H4 (cell line): ENCODE measurements at regions not wholly inside any gene's neighbourhood (a gene's known extent, or its start where the extent isn't known, plus 50 kb on each side); places are given as distances from the start of the nearest gene placed in this dataset.
"Not testable (repeated sequence)": the region's sequence is repeated elsewhere in the genome, so short reads cannot be mapped to it uniquely, and the experiment has no call there.

Source experiments
- DNase-seq: peaks from one replicate; pipeline ENCODE4 v3.0.0-alpha.2; 2015; ENCODE audit warnings: low spot score

DNA sequence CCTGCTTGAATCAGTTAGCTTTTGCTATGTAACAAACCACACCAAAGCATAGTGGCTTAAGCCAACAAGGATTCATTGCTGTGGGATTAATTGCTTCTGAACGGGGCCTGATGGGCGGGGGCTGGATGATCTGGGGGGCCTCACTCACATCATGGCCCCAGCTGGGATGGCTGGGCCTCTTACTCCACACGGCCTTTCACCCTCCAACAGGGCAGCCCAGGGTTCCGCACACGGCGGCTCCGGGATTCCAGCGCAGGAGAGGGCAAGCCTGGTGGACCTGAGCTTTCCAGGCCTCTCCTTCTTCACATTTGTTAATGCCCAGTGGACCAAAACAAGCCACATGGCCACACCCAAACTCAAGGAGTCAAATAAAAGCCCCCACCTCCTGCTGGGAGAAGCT, 86.3 kb upstream of the PHLPP1 start:
- DNase-seq: no peak

DNA sequence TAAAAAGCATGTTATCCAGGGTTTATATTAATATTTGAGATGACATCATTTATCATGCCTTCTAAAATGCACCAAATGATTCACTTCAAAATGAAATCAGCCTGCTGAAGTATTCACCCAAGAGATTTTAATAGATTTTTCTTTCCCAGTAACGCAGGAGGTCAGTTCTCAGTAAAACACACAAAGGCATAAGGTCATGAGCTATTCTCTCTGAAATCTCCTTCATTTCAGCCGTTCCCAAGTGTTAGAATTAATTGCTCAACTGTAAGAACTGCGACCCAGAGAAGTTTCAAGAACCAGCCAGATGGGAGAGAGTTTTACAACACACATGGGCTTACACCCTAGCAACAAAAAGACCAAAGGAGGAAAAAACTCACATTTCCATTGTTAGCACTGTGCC, 84.2 kb upstream of the PHLPP1 start:
- no peak for DNase-seq

DNA sequence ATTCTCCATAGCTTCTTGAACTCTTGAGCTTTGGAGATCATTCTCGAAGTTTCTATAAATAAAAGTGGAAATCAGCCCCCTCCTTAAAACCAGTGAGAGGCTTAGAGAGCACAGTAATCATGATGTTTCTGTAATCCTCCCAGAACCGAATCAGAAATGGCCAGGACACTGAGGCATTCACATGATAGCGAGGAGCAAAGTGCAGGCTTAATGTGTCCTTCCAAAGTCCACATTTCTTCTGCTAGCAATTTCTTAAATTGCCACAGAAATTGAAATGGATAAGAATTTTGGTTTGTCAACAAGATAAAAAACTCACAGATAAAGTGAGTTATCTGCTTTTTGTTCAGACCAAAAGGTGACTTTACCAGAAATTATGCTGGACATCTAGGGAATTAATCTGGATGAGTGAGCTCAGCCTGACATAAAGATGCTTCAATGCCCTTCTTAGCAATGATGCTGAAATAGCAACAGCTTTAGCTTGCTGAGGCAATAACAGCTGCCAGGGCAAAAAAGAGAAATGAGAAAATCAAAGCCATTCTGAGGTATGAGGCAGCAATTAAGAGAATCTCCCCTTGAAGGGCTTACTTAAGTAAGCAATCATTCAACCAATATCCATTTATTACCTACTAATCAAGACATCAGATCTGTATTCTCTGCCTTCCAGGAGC, 82.4 kb upstream of the PHLPP1 start:
- DNase-seq: no peak

DNA sequence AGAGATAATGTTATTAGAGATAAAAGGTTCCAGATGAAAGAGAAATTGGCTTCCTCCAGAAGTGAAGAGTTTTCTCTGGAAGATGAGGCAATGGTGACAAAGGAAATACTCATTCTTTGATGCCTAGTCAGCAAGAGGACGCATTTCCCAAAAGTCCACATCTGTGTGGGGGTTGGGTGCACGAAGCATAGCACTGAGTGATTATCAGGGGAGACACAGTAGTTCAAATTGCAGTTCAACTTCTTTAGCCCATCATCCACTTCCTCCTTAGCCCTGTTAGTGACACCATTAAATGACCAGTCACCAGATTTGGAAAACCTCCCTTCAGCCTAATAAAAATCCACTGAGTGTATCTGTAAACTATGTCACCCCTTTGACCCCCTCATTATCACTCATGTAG, 80.9 kb upstream of the PHLPP1 start:
- no peak for DNase-seq

DNA sequence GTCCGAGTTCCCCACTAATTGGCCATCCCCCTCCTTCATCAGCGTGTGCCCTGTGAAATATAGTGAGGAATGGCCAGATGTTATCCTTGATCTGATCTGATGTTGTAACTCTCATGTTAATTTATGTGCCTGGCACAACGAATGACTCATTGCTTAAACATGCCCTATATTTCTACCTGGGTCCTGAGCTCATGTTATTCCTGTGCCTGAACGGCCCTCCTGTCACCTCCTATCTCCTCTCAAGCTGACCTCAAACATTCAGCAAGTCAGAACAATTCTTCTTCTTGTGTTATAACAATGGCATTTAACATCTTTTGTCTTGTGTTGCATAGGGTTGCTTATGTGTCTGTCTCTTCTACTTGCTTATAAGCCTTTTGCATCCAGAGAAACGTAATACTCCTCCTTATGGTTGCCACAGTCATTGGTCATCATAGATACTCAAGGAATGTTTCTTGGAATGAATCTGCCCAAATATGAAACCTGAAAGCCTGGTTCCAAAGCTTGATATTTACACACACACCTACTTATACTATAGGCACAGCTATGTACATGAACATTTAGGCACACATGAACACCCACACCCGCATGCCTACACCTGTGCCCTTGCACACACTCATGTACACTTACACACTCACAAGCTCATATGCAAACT, 80.2 kb upstream of the PHLPP1 start:
- no peak for DNase-seq

DNA sequence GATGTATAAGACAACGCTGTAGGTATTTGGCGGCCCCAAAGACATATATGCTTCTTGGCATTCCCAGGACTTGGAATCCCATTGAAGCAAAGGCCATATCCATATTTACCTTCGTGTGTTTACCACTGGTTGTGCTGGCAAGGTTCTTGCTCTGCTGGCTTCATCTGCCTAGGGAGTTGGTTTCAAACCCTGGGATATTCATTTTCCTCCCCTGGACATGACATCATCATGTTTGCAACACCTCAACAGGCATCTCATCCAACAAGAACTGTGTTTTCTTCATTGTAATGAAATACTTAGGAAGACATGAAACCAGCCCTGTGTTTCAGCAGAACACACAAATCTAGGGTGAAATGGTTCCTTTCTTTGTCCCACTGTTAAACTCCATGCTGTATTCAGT, 77.9 kb upstream of the PHLPP1 start:
- no peak for DNase-seq

DNA sequence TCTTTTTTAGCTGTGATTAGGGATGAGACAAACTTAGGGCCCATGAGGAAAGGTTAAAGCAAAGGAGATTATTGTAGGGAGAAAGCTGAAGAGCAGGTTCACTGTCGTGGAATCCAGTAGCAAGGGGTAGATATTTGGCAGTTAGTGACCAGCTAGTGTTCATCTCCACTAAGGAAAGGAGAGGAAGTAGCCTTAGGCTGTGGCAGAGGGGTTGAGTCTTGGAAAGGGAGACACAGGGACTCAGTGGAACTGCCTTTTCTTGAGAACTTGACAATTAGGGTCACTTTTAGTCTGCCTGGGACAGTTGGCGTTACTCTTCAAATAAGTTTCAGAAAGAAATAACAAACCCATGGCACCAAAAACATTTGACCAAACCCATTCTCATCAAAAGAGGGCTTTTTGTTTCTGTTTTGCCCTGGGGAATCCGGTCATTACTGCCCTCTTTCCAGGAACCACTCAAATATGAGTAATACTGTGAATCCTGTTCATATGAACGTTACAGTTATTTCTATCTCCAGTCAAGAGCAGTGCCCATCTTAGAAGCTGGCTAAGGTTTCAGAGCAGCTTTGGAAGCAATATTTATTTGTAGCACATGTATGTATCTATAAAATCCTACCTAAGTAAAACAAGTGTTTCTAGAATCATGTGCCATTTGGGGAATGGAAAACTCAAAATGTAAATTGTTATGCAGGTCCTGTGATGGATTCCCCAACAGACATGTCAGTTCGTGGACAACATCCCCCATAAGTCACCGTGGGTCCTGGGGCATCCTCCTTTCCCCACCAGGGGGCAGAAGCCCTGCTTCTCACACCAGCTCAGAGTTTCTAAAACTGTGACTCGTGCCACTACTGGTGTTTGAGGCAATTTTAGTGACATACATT, 77.3 kb upstream of the PHLPP1 start:
- DNase-seq: peak; percentile 21

DNA sequence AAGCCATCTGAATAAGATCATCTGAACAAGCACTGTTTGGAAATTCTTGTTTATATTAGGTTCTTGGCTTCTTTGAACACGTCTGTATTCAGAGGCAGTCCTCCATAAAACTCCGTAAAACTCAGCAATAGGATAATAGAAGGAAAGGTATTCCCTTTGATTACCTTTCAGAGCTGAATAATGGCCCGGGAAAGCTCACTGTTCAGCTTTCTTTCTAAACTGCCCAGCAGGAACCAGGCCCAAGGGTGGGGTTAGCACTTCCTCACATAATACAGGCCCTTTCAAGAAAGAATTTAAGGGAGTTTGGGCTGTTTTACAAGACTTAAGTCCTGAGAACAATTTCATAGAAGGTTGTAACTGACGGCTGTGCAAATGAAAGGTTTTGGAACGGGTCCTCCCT, 72.2 kb upstream of the PHLPP1 start:
- no peak for DNase-seq

DNA sequence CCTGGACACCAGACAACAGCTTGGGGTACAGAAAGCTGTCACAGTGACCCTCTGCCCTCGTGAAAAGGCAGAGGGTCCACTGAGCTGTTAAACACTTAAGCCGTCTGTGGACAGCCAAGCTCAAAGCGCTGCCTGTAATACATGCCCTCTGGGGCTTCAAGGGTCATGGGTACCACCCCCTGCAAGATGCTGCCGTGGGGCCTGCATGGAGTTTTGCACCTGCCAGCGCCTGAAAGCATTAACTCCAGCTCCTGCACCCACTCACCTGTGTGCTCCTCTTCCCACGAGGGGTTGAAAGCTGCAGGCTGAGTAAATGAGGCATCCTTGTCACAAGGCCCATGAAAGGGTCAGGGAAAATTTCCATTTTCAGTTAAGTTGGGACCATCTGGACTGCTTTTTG, 70.6 kb upstream of the PHLPP1 start:
- no peak for DNase-seq

DNA sequence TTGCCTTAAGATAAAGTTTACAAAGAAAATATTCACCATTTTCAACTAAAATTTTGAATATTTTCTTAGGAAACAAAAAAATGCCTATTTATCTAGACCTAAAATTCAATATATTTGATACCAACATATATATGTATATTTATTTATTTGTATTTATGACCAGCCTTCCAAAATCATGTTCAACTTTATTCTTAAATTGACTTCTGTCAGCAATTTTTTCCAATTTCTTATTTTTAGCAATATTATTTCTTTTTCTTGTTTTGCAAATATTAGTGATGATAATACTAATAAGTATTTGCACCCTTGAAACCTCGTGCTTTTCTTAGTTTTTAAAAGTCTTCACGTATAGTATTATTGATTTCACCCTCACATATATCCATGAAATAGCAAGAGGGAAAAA, 68.2 kb upstream of the PHLPP1 start:
- DNase-seq: no peak

DNA sequence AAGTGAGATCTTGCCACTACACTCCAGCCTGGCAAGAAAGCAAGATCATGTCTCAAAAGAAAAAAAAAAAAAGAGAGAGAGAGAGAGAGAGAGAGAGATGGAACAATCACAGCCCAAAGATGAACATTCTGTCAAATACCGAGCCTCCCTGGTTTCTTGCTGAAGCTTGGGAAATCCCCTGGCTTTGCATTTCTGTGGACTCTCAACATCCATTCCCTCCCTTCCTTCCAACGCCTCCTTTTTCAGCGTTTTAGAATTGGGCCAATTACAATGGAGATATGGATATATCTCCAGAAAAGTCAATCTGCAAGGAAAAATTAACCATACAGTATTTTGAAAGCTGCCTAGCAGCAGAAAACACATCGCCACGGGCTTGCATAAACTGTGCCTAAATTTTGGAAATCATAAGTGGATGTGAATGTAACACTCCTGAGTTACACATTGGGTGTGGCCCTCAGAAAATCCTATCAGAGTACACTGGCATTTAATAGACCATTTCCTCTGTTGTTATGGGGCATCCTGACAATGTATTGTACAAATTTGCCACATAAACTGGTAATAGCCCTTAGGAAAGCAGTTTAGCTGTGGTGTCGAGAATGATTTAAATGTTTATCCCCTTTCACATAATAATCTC, 67.2 kb upstream of the PHLPP1 start:
- no peak for DNase-seq

DNA sequence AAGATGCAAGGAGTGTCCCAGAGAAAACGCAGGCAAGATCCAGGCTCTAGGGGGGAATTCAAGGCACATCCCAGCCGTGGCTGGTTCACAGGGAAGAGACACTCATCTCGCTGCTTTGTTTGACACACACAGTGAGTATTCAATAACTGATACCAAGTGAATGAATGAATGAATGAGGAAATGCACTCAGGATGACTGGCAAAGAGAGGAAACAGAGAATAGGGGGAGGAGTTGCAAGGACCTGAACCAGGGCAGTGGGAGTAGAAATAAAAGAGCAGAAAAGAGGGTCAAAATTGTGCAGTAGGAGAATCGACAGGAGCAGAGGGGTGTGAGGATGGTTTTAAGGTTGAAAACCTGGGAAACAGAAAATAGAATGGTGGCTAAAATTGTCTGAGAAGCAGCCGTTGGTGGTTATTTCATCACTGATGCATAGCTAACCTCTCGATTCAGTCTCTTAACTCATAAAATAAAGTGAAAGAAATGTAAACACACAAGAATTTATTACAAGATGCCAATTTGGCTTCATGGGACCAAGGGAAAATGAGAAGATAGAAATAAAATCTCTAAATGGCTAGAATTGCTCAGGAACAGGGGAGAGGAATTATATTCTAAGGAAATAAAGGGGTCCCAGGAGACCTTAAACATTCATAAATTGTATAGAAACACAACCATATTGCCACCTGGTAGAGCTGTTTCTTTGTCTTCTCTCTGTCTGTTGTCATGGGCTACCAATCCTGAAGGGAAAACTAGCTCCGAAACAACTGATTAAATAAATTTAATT, 63.9 kb upstream of the PHLPP1 start:
- DNase-seq: no peak

DNA sequence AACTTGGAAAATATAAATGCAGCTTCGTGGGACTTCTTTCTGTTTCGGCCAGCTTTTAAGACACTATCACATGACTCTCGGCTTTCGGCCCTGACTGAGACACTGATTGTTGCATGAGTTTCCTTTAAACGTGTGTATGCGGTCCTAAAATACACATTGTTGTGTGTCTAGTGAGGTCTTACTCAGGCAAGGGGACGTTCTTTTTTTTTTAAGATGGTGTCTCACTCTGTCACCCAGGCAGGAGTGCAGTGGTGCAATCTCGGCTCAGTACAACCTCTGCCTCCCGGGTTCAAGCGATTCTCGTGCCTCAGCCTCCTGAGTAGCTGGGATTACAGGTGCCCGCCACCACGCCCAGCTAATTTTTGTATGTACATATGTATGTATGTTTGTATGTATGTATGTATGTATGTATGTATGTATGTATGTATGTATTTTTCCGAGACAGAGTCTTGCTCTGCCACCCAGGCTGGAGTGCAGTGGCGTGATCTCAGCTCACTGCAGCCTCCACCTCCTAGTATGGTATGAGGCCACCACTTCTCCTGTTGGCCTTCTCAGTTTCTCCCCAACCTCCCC, 63.2 kb upstream of the PHLPP1 start:
- DNase-seq: not testable (repeated sequence)

DNA sequence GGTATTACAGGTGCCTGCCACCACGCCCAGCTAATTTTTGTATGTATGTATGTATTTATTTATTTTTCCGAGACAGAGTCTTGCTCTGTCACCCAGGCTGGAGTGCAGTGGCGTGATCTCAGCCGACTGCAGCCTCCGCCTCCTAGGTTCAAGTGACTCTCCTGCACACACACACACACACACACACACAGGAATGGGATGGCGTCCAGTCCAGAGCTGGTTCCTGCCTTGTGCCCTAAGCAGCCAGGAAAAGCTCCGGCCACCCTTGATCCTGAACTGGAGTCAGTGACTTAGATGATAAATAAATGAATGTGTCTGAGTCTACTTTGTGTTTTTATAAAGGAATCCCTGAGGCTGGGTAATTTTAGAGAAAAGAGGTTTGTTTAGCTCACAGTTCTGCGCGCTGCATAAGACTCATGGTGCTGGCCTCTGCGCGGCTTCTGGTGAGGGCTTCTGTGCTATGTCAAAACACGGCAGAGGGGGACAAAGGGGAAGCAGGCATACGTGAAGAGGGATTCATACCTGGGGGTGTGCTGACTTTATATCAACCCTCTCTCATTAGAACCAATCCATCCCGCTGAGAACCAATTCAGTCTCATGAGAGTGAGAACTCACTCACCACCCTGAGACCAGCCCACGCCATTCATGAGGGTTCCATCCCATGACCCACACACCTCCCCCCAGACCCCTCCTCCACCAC, 59.7 kb upstream of the PHLPP1 start:
- DNase-seq: no peak

DNA sequence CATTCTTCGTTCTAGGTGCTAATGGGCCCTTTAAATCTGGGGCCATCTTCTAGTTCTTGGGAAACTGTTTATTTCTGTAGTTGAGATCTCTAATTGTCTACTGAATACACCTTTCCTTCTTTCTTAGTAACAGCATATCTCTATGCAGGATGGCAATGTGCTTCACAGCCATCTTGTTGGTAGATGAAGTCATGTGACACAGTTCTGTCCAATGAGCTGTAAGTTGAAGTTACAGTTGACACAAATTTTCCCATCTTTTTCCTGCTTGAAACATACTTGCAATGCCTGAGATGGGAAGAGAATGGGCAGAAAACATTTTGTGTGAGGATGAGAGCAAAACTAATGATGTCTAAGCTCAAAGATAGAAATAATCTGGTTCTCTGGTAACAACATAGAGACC, 57.3 kb upstream of the PHLPP1 start:
- DNase-seq: no peak

DNA sequence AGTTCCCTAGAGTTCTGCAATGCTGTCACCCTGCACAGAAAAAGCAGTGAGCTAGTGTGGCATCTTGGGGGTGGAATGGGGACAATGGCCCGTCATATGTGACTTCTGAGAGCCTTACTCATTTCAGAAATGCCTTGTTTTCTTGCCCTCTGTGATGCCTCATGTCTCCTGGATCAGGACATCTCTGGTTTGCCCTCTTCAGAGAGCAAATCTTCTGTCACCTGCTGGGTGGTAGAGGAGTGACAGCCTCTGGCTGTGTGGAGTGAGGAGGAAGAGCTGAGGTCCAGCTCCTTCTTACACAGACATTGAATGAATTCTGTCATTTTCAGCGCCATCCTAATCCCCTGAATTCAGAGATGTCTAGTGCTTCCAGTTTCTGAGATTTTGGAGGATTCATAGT, 55.6 kb upstream of the PHLPP1 start:
- DNase-seq: no peak

DNA sequence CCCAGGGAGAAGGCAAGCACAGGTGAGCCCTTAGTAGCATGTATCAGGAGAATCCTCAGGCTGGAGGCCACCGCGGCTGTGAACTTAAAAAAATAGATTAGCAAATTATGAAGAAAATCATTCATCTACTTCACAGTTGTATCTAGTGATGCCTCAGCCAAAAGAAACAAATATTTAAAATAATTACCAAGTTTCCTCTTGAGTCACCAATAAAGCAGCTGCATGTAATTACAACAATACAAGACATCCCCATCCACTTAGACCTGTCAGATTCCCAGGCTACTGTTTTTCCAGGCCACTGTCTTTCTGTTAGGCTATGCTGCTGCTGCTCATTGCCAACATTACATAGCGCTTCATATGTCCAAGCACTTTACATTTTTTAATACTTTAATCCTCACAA, 54.6 kb upstream of the PHLPP1 start:
- DNase-seq: no peak

DNA sequence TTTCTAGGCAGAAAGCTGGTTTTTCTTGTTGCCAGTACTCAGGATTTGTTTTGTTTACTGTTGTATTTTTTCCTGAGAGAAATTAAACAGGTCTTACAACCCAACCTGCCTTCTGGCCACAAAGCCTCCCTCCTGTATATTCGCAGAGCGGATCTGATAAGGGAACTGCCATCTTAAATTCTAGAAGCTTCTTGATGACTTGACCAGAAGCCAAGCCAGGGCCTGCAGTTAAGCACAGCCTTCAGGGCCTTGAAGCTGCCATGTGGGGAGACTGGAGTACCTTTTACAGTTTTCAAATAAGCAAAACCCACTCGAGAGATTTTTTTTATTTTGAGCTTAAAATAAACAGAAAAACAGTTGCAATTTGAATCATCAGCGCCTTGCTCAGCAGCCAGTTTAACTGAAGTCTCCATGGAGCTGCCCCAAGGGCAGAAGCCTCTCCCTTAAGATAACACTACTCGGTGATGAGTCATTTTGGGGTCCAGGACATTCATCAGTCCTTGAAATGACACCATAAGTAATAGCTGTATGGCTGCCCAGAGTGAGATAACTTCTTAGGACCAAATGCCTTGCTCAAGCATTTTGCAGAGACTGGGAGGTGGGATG, 51.5 kb upstream of the PHLPP1 start:
- peak; percentile 39 for DNase-seq

DNA sequence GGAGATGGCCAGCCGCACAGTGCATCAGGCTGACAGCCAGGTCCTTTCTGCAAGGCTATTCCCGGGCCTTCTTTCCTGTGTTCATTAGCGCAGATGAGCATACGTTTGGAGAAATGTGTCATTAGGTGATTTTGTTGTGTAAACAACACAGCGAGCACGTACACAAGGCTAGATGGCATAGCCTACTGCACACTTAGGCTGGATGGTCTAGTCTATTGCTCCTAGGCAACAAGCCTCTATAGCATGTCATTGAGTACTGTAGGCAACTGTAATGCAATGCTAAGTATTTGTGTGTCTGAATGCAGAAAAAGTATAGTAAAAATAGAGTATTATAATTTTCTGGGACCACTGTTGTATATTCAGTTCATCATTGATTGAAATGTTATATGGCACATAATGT, 50.9 kb upstream of the PHLPP1 start:
- DNase-seq: no peak

DNA sequence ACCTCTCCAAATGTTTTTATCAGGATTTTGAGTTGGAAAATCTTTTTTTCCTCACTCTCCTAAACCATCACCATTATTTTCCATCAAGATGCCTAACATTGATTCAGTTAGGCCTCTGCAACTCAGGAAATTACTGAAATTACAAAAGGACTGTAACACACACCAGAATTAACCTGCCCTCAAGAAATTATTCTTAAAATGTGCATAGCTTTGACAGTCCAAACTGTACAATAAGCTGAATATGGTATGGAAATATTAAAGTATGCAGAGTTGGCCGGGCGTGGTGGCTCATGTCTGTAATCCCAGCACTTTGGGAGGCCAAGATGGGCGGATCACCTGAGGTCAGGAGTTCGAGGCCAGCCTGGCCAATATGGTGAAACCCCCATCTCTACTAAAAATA, 50.2 kb upstream of the PHLPP1 start:
- no peak for DNase-seq
